ENCODE measurements at regions not wholly inside any gene's neighbourhood (a gene's known extent, or its start where the extent isn't known, plus 50 kb on each side); places are given as distances from the start of the nearest gene placed in this dataset.

GRCh38 chr6:48057601-48058000 is 53.4 kb downstream of the PTCHD4 start:
- intact Hi-C loops (cut with micrococcal nuclease) = no loop called here
- no peaks in the 10 kb centered on the region for H3K9me3 Mint-ChIP-seq
- H3K27ac Mint-ChIP-seq = no peak overlapping the region
- H3K27me3 Mint-ChIP-seq = no peaks in the 10 kb centered on the region
- no peaks in the 10 kb centered on the region for H3K36me3 Mint-ChIP-seq (ENCODE audit: low read depth)
- no peak overlapping the region for H3K4me3 Mint-ChIP-seq
- H3K4me1 Mint-ChIP-seq (ENCODE audit: low read depth) = peaks cover 6% of the 10 kb centered on the region

- H3K27me3 Mint-ChIP-seq = peaks cover 1% of the 10 kb centered on the region
- intact Hi-C loops (cut with micrococcal nuclease) = no loop called here
- no peaks in the 10 kb centered on the region for H3K36me3 Mint-ChIP-seq (ENCODE audit: low read depth)
- H3K27ac Mint-ChIP-seq = no peak overlapping the region
- H3K4me3 Mint-ChIP-seq = no peak overlapping the region
- H3K9me3 Mint-ChIP-seq = no peaks in the 10 kb centered on the region
- H3K4me1 Mint-ChIP-seq (ENCODE audit: low read depth) = no peaks in the 10 kb centered on the region
Observed at GRCh38 chr6:48048451-48049146, 62.4 kb downstream of the PTCHD4 start.

- Mint-ChIP-seq H3K27me3 (no peaks in the 10 kb centered on the region), H3K36me3 (ENCODE audit: low read depth) (no peaks in the 10 kb centered on the region), H3K27ac (no peak overlapping the region), H3K4me1 (ENCODE audit: low read depth) (peaks cover 12% of the 10 kb centered on the region), H3K9me3 (no peaks in the 10 kb centered on the region), H3K4me3 (no peak overlapping the region)
- intact Hi-C loops (cut with micrococcal nuclease) = no loop called here
Observed at GRCh38 chr6:48041894-48042293, 69.1 kb downstream of the PTCHD4 start.

- intact Hi-C loops (cut with micrococcal nuclease) = no loop called here
- Mint-ChIP-seq H3K36me3 (ENCODE audit: low read depth) (no peaks in the 10 kb centered on the region), H3K27ac (peak overlapping the region; percentile 13), H3K4me1 (ENCODE audit: low read depth) (peaks cover 12% of the 10 kb centered on the region), H3K9me3 (no peaks in the 10 kb centered on the region), H3K4me3 (no peak overlapping the region), H3K27me3 (no peaks in the 10 kb centered on the region)
Observed at GRCh38 chr6:48037946-48038345, 73.1 kb downstream of the PTCHD4 start.

- Mint-ChIP-seq H3K27ac (no peak overlapping the region), H3K36me3 (ENCODE audit: low read depth) (no peaks in the 10 kb centered on the region), H3K9me3 (no peaks in the 10 kb centered on the region), H3K4me1 (ENCODE audit: low read depth) (peaks cover 12% of the 10 kb centered on the region), H3K4me3 (no peak overlapping the region), H3K27me3 (no peaks in the 10 kb centered on the region)
- intact Hi-C loops (cut with micrococcal nuclease) = no loop called here
Observed at GRCh38 chr6:48036316-48036715, 74.7 kb downstream of the PTCHD4 start.

- H3K36me3 Mint-ChIP-seq (ENCODE audit: low read depth) = no peaks in the 10 kb centered on the region
- H3K27ac Mint-ChIP-seq = no peak overlapping the region
- no peaks in the 10 kb centered on the region for H3K27me3 Mint-ChIP-seq
- no peaks in the 10 kb centered on the region for H3K4me1 Mint-ChIP-seq (ENCODE audit: low read depth)
- H3K9me3 Mint-ChIP-seq = no peaks in the 10 kb centered on the region
- no peak overlapping the region for H3K4me3 Mint-ChIP-seq
- intact Hi-C loops (cut with micrococcal nuclease) = no loop called here
Observed at GRCh38 chr6:48032151-48032550, 78.8 kb downstream of the PTCHD4 start.

- intact Hi-C loops (cut with micrococcal nuclease) = no loop called here
Observed at GRCh38 chr6:48031711-48032110, 79.3 kb downstream of the PTCHD4 start.

GRCh38 chr6:48027704-48028435 is 83.1 kb downstream of the PTCHD4 start:
- no peaks in the 10 kb centered on the region for H3K36me3 Mint-ChIP-seq (ENCODE audit: low read depth)
- H3K4me1 Mint-ChIP-seq (ENCODE audit: low read depth) = no peaks in the 10 kb centered on the region
- no peaks in the 10 kb centered on the region for H3K27me3 Mint-ChIP-seq
- no peak overlapping the region for H3K4me3 Mint-ChIP-seq
- H3K27ac Mint-ChIP-seq = no peak overlapping the region
- intact Hi-C loops (cut with micrococcal nuclease) = no loop called here
- H3K9me3 Mint-ChIP-seq = no peaks in the 10 kb centered on the region

More at GRCh38 chr6:48031711-48032110, 79.3 kb downstream of the PTCHD4 start:
- Mint-ChIP-seq H3K4me1 (ENCODE audit: low read depth) (no peaks in the 10 kb centered on the region), H3K27ac (no peak overlapping the region), H3K9me3 (no peaks in the 10 kb centered on the region), H3K27me3 (no peaks in the 10 kb centered on the region), H3K36me3 (ENCODE audit: low read depth) (no peaks in the 10 kb centered on the region), H3K4me3 (no peak overlapping the region)

GRCh38 chr6:48024956-48025355 is 86.0 kb downstream of the PTCHD4 start:
- Mint-ChIP-seq H3K4me3 (no peak overlapping the region), H3K9me3 (no peaks in the 10 kb centered on the region), H3K27me3 (no peaks in the 10 kb centered on the region), H3K4me1 (ENCODE audit: low read depth) (no peaks in the 10 kb centered on the region), H3K27ac (no peak overlapping the region), H3K36me3 (ENCODE audit: low read depth) (no peaks in the 10 kb centered on the region)
- intact Hi-C loops (cut with micrococcal nuclease) = no loop called here

GRCh38 chr6:48021904-48022303 is 89.1 kb downstream of the PTCHD4 start:
- H3K36me3 Mint-ChIP-seq (ENCODE audit: low read depth) = no peaks in the 10 kb centered on the region
- H3K4me1 Mint-ChIP-seq (ENCODE audit: low read depth) = no peaks in the 10 kb centered on the region
- intact Hi-C loops (cut with micrococcal nuclease) = no loop called here
- H3K9me3 Mint-ChIP-seq = peaks cover 9% of the 10 kb centered on the region
- H3K27ac Mint-ChIP-seq = no peak overlapping the region
- no peak overlapping the region for H3K4me3 Mint-ChIP-seq
- no peaks in the 10 kb centered on the region for H3K27me3 Mint-ChIP-seq

- H3K4me3 Mint-ChIP-seq = no peak overlapping the region
- no peaks in the 10 kb centered on the region for H3K4me1 Mint-ChIP-seq (ENCODE audit: low read depth)
- no peaks in the 10 kb centered on the region for H3K27me3 Mint-ChIP-seq
- H3K36me3 Mint-ChIP-seq (ENCODE audit: low read depth) = no peaks in the 10 kb centered on the region
- no peak overlapping the region for H3K27ac Mint-ChIP-seq
- intact Hi-C loops (cut with micrococcal nuclease) = no loop called here
- peaks cover 16% of the 10 kb centered on the region for H3K9me3 Mint-ChIP-seq
Observed at GRCh38 chr6:48016020-48016755, 94.8 kb downstream of the PTCHD4 start.

- H3K4me1 Mint-ChIP-seq (ENCODE audit: low read depth) = no peaks in the 10 kb centered on the region
- H3K27me3 Mint-ChIP-seq = no peaks in the 10 kb centered on the region
- no peak overlapping the region for H3K4me3 Mint-ChIP-seq
- intact Hi-C loops (cut with micrococcal nuclease) = no loop called here
- H3K36me3 Mint-ChIP-seq (ENCODE audit: low read depth) = no peaks in the 10 kb centered on the region
- H3K27ac Mint-ChIP-seq = no peak overlapping the region
- peaks cover 35% of the 10 kb centered on the region for H3K9me3 Mint-ChIP-seq
Observed at GRCh38 chr6:47992809-47993208, 118.2 kb downstream of the PTCHD4 start.

GRCh38 chr6:47983491-47983890 is 127.5 kb downstream of the PTCHD4 start:
- H3K36me3 Mint-ChIP-seq (ENCODE audit: low read depth) = no peaks in the 10 kb centered on the region
- no peak overlapping the region for H3K4me3 Mint-ChIP-seq
- H3K9me3 Mint-ChIP-seq = peaks cover 9% of the 10 kb centered on the region
- no peaks in the 10 kb centered on the region for H3K4me1 Mint-ChIP-seq (ENCODE audit: low read depth)
- intact Hi-C loops (cut with micrococcal nuclease) = no loop called here
- no peak overlapping the region for H3K27ac Mint-ChIP-seq
- H3K27me3 Mint-ChIP-seq = no peaks in the 10 kb centered on the region

GRCh38 chr6:47977314-47977713 is 133.7 kb downstream of the PTCHD4 start:
- H3K9me3 Mint-ChIP-seq = peaks cover 6% of the 10 kb centered on the region
- H3K27ac Mint-ChIP-seq = no peak overlapping the region
- H3K4me3 Mint-ChIP-seq = no peak overlapping the region
- H3K27me3 Mint-ChIP-seq = no peaks in the 10 kb centered on the region
- no peaks in the 10 kb centered on the region for H3K4me1 Mint-ChIP-seq (ENCODE audit: low read depth)
- intact Hi-C loops (cut with micrococcal nuclease) = no loop called here
- no peaks in the 10 kb centered on the region for H3K36me3 Mint-ChIP-seq (ENCODE audit: low read depth)

Measured in dendritic cell treated with granulocyte-macrophage colony-stimulating factor and Interleukin-4, amounts not matched to agents 40 ng/mL and 50 ng/mL, for 4 days (primary cell).